DND-41 (cell line): ENCODE measurements at regions not wholly inside any gene's neighbourhood (a gene's known extent, or its start where the extent isn't known, plus 50 kb on each side); places are given as distances from the start of the nearest gene placed in this dataset.
A peak's percentile ranks its signal among the peaks of the same experiment; 100 is the strongest.

Experiments used
- ATAC-seq: fragments of 200-7000 bp; cut with Tn5 transposase; 3 replicates; pipeline ENCODE4 v1.9.1; 2021; ENCODE audit warnings: low read depth; ENCODE audit not compliant: insufficient read depth
- DNase-seq: peaks from one replicate; pipeline ENCODE4 v3.0.0-alpha.2; 2020
- H2AFZ ChIP-seq: 2 replicates; pipeline ENCODE4 v1.6.0; 2012; ENCODE audit warnings: low read depth, low read length
- H3K27ac ChIP-seq: 2 replicates; pipeline ENCODE4 v1.5.1; 2012; ENCODE audit warnings: low read length, inconsistent platforms
- H3K27me3 ChIP-seq: fragments of 200-600 bp; sonication (generic); 2 replicates; pipeline ENCODE4 v1.6.0; 2012; ENCODE audit warnings: low read length, mild to moderate bottlenecking, inconsistent platforms; ENCODE audit not compliant: insufficient read depth, poor library complexity
- H3K36me3 ChIP-seq: 2 replicates; pipeline ENCODE4 v1.5.1; 2012; ENCODE audit warnings: low read length, inconsistent platforms; ENCODE audit not compliant: insufficient read depth
- H3K4me1 ChIP-seq: 2 replicates; pipeline ENCODE4 v1.5.1; 2012; ENCODE audit warnings: mild to moderate bottlenecking, low read length; ENCODE audit not compliant: insufficient read depth
- H3K4me2 ChIP-seq: 2 replicates; pipeline ENCODE4 v1.6.0; 2012; ENCODE audit warnings: mild to moderate bottlenecking, moderate library complexity, low read length, inconsistent platforms; ENCODE audit not compliant: insufficient read depth
- H3K4me3 ChIP-seq, 2 experiments: fragments of 200-600 bp in 1 of 2; shearing (Covaris generic) in 1 of 2; 2 replicates each; pipeline ENCODE4 v1.5.1; 2012 to 2016; ENCODE audit warnings: inconsistent platforms in 2 of 2, low read length in 2 of 2, mild to moderate bottlenecking in 2 of 2, low read depth in 1 of 2, moderate library complexity in 1 of 2
- H3K79me2 ChIP-seq: 2 replicates; pipeline ENCODE4 v1.6.0; 2012; ENCODE audit warnings: low read length, inconsistent platforms; ENCODE audit not compliant: insufficient read depth
- H3K9ac ChIP-seq: 2 replicates; pipeline ENCODE4 v1.6.0; 2012; ENCODE audit warnings: low read depth, mild to moderate bottlenecking, inconsistent platforms, low read length, moderate library complexity
- H3K9me3 ChIP-seq: 2 replicates; pipeline ENCODE4 v1.5.1; 2012; ENCODE audit warnings: low read length, moderate library complexity, mild to moderate bottlenecking, inconsistent platforms; ENCODE audit not compliant: insufficient read depth, severe bottlenecking
- H4K20me1 ChIP-seq: 2 replicates; pipeline ENCODE4 v1.6.0; 2012; ENCODE audit warnings: low read length; ENCODE audit not compliant: insufficient read depth
- EZH2 ChIP-seq: IDR thresholded peaks from 3 replicates; pipeline ENCODE4 v1.6.1; 2012; ENCODE audit warnings: borderline replicate concordance, low read depth, mild to moderate bottlenecking, moderate library complexity, low read length, inconsistent platforms; ENCODE audit not compliant: severe bottlenecking
- TF ChIP-seq, protein P1 (sequence below): IDR thresholded peaks from 2 replicates; pipeline ENCODE4 v1.5.1; 2012; ENCODE audit warnings: borderline replicate concordance, low read length, moderate library complexity, mild to moderate bottlenecking; ENCODE audit not compliant: poor library complexity, severe bottlenecking; ENCODE audit errors: extremely low read depth

DNA sequence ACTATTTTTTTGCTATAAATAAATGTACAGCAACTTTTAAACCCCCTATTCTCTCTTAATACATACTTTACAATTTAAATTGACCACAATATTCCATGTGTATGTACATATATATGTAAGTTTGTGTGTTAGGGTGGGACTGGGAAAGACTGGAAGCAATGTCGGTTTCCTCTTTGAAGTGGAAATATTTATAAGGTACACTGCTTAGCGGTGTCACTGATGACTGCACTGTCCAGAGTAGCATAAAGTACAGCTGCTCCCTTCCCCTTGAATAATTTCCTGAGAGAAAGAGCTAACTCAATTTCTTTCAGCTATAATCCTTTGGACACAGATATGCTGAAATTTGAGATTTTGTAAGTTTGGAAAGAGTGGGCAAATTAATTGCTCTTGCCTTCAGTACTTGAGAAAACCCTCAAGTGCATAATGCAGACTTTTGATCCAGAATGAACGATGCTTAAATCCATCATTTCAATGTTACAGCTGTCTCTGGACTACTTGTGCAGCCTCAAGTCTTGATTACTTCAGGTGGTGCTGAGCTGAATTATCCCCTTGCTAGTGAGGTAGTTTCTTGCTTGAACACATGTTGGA lies 267.0 kb upstream of the CFAP20DC start:
- H3K4me1 ChIP-seq = no peaks in the 10 kb centered on the region
- H3K27me3 ChIP-seq = no peaks in the 10 kb centered on the region
- H2AFZ ChIP-seq = no peak overlapping the region
- ATAC-seq (no peak), DNase-seq (no peak)
- H3K4me3 ChIP-seq = no peak overlapping the region
- no peak overlapping the region for H3K9ac ChIP-seq
- no peak overlapping the region for H3K27ac ChIP-seq
- no peaks in the 10 kb centered on the region for H3K9me3 ChIP-seq
- no peaks in the 10 kb centered on the region for H4K20me1 ChIP-seq
- no peak overlapping the region for H3K4me2 ChIP-seq
- H3K36me3 ChIP-seq = no peaks in the 10 kb centered on the region
- no peaks in the 10 kb centered on the region for H3K79me2 ChIP-seq
- TF ChIP-seq EZH2 = no peak
- TF ChIP-seq, protein P1, sequence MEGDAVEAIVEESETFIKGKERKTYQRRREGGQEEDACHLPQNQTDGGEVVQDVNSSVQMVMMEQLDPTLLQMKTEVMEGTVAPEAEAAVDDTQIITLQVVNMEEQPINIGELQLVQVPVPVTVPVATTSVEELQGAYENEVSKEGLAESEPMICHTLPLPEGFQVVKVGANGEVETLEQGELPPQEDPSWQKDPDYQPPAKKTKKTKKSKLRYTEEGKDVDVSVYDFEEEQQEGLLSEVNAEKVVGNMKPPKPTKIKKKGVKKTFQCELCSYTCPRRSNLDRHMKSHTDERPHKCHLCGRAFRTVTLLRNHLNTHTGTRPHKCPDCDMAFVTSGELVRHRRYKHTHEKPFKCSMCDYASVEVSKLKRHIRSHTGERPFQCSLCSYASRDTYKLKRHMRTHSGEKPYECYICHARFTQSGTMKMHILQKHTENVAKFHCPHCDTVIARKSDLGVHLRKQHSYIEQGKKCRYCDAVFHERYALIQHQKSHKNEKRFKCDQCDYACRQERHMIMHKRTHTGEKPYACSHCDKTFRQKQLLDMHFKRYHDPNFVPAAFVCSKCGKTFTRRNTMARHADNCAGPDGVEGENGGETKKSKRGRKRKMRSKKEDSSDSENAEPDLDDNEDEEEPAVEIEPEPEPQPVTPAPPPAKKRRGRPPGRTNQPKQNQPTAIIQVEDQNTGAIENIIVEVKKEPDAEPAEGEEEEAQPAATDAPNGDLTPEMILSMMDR = no peak

GRCh38 chr3:59313365-59313764 lies 263.5 kb upstream of the CFAP20DC start:
- DNase-seq = peak; percentile 35
- no peaks in the 10 kb centered on the region for H3K4me1 ChIP-seq
- H3K27me3 ChIP-seq = no peaks in the 10 kb centered on the region
- TF ChIP-seq, protein P1 = peak; percentile 67
- no peak for TF ChIP-seq EZH2
- H4K20me1 ChIP-seq = no peaks in the 10 kb centered on the region
- no peak overlapping the region for H3K9ac ChIP-seq
- ATAC-seq = peak; percentile 74
- H2AFZ ChIP-seq = no peak overlapping the region
- no peak overlapping the region for H3K27ac ChIP-seq
- H3K4me3 ChIP-seq = no peak overlapping the region
- H3K9me3 ChIP-seq = no peaks in the 10 kb centered on the region
- H3K4me2 ChIP-seq = no peak overlapping the region
- H3K36me3 ChIP-seq = no peaks in the 10 kb centered on the region
- no peaks in the 10 kb centered on the region for H3K79me2 ChIP-seq

DNA sequence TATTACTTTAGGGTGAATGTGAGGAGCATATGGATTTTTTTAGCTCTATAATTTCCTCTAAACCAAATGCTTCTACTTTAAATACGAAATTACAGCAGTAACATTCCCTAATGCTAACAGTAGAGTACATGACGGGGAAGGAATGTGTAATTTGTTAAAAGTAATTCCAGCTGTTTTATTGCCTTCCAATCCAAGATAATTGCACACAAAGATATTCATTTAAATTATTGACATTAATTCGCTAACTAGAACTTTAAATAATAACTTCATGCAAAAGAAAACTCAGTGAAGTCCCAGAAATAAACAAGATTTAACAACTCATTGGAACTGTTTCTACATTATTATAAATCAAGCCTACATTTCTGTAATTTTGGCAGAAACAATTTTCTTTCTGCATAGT lies 261.4 kb upstream of the CFAP20DC start:
- no peak overlapping the region for H2AFZ ChIP-seq
- no peak overlapping the region for H3K9ac ChIP-seq
- no peak for TF ChIP-seq EZH2
- TF ChIP-seq, protein P1 = no peak
- ATAC-seq (no peak), DNase-seq (no peak)
- H3K4me1 ChIP-seq = no peaks in the 10 kb centered on the region
- no peaks in the 10 kb centered on the region for H3K27me3 ChIP-seq
- no peaks in the 10 kb centered on the region for H3K36me3 ChIP-seq
- H4K20me1 ChIP-seq = no peaks in the 10 kb centered on the region
- no peaks in the 10 kb centered on the region for H3K79me2 ChIP-seq
- no peak overlapping the region for H3K27ac ChIP-seq
- H3K4me2 ChIP-seq = no peak overlapping the region
- no peak overlapping the region for H3K4me3 ChIP-seq
- H3K9me3 ChIP-seq = no peaks in the 10 kb centered on the region
